ELR (cell line): ENCODE measurements at regions not wholly inside any gene's neighbourhood (a gene's known extent, or its start where the extent isn't known, plus 50 kb on each side); places are given as distances from the start of the nearest gene placed in this dataset.

Experiments
- DNase-seq: peaks from one replicate; pipeline ENCODE4 v3.0.0-alpha.2; 2015; ENCODE audit warnings: low read depth

- DNase-seq = no peak
These were observed 258.2 kb upstream of the TNRC6C start for GRCh38 chr17:77700165-77700881.

DNA sequence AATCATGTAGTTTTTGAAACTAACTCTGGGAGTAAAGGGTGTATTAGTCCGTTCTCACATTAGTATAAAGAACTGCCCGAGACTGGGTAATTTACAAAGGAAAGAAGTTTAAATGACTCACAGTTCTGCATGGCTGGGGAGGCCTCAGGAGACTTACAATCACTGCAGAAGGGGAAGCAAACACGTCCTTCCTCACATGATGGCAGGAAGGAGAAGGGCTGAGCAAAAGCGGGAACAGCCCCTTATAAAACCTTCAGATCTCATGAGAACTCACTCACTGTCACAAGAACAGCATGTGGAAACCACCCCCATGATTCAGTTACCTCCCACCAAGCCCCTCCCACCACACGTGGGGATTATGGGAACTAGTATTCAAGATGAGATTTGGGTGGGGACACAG is 256.5 kb upstream of the TNRC6C start:
- DNase-seq = no peak

GRCh38 chr17:77704048-77704815 is 254.3 kb upstream of the TNRC6C start:
- DNase-seq = no peak

GRCh38 chr17:77706938-77707337 is 251.6 kb upstream of the TNRC6C start:
- no peak for DNase-seq

- no peak for DNase-seq
These were observed 251.0 kb upstream of the TNRC6C start for GRCh38 chr17:77707546-77707945.

DNA sequence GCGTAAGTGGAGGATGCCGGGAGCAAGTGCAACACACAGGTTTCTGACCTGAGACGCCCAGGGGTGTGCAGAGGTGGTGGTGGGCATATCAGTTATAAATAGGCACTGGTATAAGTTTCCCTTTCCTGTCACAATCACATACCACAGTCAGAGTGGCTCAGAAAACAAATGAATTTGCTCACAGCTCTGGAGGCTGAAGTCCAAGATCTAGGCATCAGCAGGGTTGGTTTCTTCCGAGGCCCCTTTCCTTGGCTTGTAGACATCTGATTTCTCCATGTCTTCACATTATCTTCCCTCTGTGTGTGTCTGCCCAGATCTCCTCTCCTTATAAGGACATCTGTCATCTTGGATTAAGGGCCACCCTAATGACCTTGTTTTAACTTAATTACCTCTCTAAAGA is 250.5 kb upstream of the TNRC6C start:
- DNase-seq = no peak

- no peak for DNase-seq
These were observed 249.6 kb upstream of the TNRC6C start for GRCh38 chr17:77708936-77709335.

GRCh38 chr17:77709594-77709993 is 248.9 kb upstream of the TNRC6C start:
- DNase-seq = no peak

DNA sequence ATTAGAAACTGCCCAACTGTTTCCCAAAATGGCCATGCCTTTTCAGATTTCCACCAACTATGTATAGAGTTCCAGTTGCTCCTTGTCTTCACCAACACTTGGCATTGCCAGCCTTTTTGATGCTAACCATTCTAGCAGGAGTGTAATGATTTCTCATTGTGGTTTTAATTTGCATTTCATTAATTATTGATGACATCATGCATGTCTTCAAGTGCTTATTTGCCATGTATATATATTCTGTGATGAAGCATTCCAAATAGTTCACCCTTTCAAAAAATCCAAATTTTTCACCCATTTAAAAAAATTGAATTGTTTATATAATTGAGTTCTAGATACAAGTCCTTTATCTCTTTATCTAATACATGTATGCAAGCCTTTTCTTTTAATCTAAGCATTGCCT is 245.9 kb upstream of the TNRC6C start:
- no peak for DNase-seq

GRCh38 chr17:77716289-77716926 is 242.1 kb upstream of the TNRC6C start:
- no peak for DNase-seq

- no peak for DNase-seq
These were observed 240.4 kb upstream of the TNRC6C start for GRCh38 chr17:77717941-77718668.

- no peak for DNase-seq
These were observed 239.9 kb upstream of the TNRC6C start for GRCh38 chr17:77718669-77718961.

DNA sequence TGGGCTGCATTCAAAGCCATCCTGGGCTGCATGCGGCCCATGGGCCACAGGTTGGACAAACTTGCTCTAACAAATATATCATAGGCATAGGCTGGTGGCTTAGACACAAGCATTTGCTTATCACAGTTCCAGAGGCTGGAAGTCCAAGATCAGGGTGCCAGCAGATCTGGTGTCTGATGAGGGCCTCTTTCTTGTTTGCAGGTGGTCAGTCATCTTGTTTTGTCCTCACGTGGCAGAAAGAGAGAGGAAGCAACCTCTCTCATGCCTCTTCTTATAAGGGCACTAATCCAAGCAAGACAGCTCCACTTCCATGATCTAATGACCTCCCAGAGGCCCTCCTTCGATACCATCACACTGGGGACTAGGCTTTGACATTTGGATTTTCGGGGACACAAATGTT is 238.7 kb upstream of the TNRC6C start:
- no peak for DNase-seq

- DNase-seq = no peak
These were observed 237.3 kb upstream of the TNRC6C start for GRCh38 chr17:77720946-77721845.

DNA sequence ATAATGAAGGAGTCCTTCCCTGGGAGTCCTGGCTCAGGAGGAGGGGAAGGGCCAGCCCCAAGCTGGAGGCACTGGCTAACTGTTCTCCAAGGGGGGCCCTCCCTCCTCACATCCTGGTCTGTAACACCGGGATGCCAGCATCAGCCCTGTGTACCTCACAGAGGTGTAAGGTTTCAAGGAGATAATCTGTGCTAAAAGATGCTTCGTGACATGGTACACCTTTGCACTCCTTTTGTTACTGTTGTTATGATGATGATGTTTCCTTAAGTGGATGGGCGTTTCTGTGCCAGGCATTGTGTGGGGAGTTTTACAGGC is 236.7 kb upstream of the TNRC6C start:
- no peak for DNase-seq

- DNase-seq = no peak
These were observed 236.1 kb upstream of the TNRC6C start for GRCh38 chr17:77722366-77722765.

- DNase-seq = no peak
These were observed 235.2 kb upstream of the TNRC6C start for GRCh38 chr17:77723071-77723908.

DNA sequence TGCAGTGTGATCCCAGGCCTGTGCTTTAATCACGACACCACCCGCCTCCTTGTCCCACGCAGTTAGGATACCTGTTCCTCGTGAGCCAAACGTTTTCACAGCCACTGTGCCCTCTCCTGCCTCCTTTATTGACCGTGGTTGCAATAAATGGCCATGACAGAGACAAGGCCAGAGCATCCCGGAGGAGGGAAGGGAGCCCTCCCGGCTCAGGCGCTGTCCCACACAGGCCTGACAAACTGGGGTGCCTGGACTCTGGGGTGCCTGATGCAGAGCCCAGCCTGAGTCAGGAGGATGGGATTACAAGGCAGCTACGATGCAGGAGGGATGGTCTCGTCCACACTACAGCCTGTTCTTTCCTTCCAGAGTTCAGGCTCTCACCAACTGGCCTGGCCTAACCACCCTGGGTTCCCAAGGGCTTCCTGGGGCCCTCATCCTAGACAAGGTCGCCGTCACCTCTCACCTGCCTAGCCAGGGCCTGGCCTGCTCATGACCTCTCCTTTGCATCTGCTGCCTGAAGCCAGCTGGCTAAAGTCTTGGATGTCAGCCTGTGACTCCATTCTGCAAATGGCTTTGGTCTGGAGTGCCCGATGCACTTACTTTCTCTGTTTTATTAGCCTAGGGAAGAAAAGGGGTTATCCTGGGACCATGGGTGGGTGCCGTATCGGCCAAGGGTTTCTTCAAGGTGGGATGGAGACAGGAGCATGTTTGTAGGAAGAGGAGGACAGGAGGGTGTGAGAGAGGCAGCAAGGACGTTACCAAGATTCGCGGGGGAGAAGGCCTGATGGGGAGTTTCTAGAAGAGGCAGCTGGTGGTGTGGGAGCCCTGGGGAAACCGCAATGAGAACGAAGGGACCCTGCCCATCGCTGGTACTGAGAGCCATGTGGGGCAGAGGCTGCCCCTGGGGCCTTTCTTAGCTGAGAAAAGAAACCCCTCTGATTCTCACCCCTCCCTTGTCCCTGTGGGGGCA is 234.3 kb upstream of the TNRC6C start:
- DNase-seq = no peak

- DNase-seq = no peak
These were observed 233.5 kb upstream of the TNRC6C start for GRCh38 chr17:77724876-77725615.
